Vagina (tissue), 2 donors: ENCODE measurements at regions not wholly inside any gene's neighbourhood (a gene's known extent, or its start where the extent isn't known, plus 50 kb on each side); places are given as distances from the start of the nearest gene placed in this dataset.

Experiments
- DNase-seq, 2 donors: peaks; one replicate each; pipeline ENCODE4 v3.0.0-alpha.2; 2017; ENCODE audit errors: extremely low spot score in 2 of 2
- H3K27ac ChIP-seq: fragments of 200-600 bp; sonication (generic); one replicate; pipeline ENCODE4 v1.5.1; 2019
- H3K27me3 ChIP-seq: fragments of 200-600 bp; sonication (generic); one replicate; pipeline ENCODE4 v1.5.1; 2019
- H3K36me3 ChIP-seq, 2 donors: fragments of 200-600 bp; sonication (generic); one replicate each; pipeline ENCODE4 v1.5.1; 2017 to 2019
- H3K4me1 ChIP-seq: fragments of 200-600 bp; sonication (generic); one replicate; pipeline ENCODE4 v1.5.1; 2019
- H3K4me3 ChIP-seq, 2 donors: fragments of 200-600 bp; sonication (generic); 1 replicate in 1 of 2; 2 replicates in 1 of 2; pipeline ENCODE4 v1.5.1; 2016 to 2019
- H3K9me3 ChIP-seq: fragments of 200-600 bp; sonication (generic); one replicate; pipeline ENCODE4 v1.5.1; 2019
- CTCF ChIP-seq, 3 experiments: fragments of 450-650 bp in 2 of 3; fragments of 200-600 bp in 1 of 3; sonication (generic) in 1 of 3; IDR thresholded peaks; one replicate each; pipeline ENCODE4 v1.5.1; 2017 to 2019; ENCODE audit warnings: antibody characterized with exemption in 3 of 3, mild to moderate bottlenecking in 2 of 3, moderate library complexity in 2 of 3
- POLR2A ChIP-seq, 2 donors: fragments of 450-650 bp; IDR thresholded peaks; one replicate each; pipeline ENCODE4 v1.6.1; 2017; ENCODE audit warnings: antibody characterized with exemption in 2 of 2, mild to moderate bottlenecking in 2 of 2, moderate library complexity in 2 of 2
- POLR2AphosphoS5 ChIP-seq, 2 donors: sonication (generic); formaldehyde crosslinking; IDR thresholded peaks; one replicate each; pipeline ENCODE4 v1.9.0; 2017; ENCODE audit warnings: antibody characterized with exemption in 2 of 2, mild to moderate bottlenecking in 2 of 2, low read depth in 1 of 2; ENCODE audit not compliant: insufficient read depth in 1 of 2
- intact Hi-C: fragments of 100-400 bp; cut with DNase I; formaldehyde crosslinking; loops from one replicate; pipeline ENCODE4 v1.15.1; 2023

- TF ChIP-seq CTCF (IDR thresholded peaks at IDR 0.05) (no peak), POLR2A (IDR thresholded peaks at IDR 0.05) (no peak), POLR2AphosphoS5 (IDR thresholded peaks at IDR 0.05; ENCODE audit: insufficient read depth in 1 of 2, low read depth in 1 of 2) (no peak)
- Histone ChIP-seq H3K27me3 (no peaks in the 10 kb centered on the region), H3K36me3 (no peaks in the 10 kb centered on the region), H3K9me3 (no peaks in the 10 kb centered on the region), H3K27ac (no peak overlapping the region), H3K4me3 (no peak overlapping the region), H3K4me1 (no peaks in the 10 kb centered on the region)
- no peak for DNase-seq
- intact Hi-C loops: no loop called here
Measured at GRCh38 chr20:11769825-11770224, 147.9 kb upstream of the BTBD3 start.

- intact Hi-C loops: no loop called here
- H3K4me3 ChIP-seq: no peak overlapping the region
- DNase-seq: no peak
- no peaks in the 10 kb centered on the region for H3K4me1 ChIP-seq
- no peak overlapping the region for H3K27ac ChIP-seq
- TF ChIP-seq CTCF (IDR thresholded peaks at IDR 0.05) (no peak), POLR2A (IDR thresholded peaks at IDR 0.05) (no peak), POLR2AphosphoS5 (IDR thresholded peaks at IDR 0.05; ENCODE audit: insufficient read depth in 1 of 2, low read depth in 1 of 2) (no peak)
- no peaks in the 10 kb centered on the region for H3K36me3 ChIP-seq
- H3K9me3 ChIP-seq: no peaks in the 10 kb centered on the region
- no peaks in the 10 kb centered on the region for H3K27me3 ChIP-seq
Measured at GRCh38 chr20:11772226-11772730, 145.4 kb upstream of the BTBD3 start.

- TF ChIP-seq POLR2AphosphoS5 (IDR thresholded peaks at IDR 0.05; ENCODE audit: insufficient read depth in 1 of 2, low read depth in 1 of 2) (no peak), CTCF (IDR thresholded peaks at IDR 0.05) (no peak), POLR2A (IDR thresholded peaks at IDR 0.05) (no peak)
- intact Hi-C loops: no loop called here
Measured at GRCh38 chr20:11776687-11777086, 141.0 kb upstream of the BTBD3 start.

DNA sequence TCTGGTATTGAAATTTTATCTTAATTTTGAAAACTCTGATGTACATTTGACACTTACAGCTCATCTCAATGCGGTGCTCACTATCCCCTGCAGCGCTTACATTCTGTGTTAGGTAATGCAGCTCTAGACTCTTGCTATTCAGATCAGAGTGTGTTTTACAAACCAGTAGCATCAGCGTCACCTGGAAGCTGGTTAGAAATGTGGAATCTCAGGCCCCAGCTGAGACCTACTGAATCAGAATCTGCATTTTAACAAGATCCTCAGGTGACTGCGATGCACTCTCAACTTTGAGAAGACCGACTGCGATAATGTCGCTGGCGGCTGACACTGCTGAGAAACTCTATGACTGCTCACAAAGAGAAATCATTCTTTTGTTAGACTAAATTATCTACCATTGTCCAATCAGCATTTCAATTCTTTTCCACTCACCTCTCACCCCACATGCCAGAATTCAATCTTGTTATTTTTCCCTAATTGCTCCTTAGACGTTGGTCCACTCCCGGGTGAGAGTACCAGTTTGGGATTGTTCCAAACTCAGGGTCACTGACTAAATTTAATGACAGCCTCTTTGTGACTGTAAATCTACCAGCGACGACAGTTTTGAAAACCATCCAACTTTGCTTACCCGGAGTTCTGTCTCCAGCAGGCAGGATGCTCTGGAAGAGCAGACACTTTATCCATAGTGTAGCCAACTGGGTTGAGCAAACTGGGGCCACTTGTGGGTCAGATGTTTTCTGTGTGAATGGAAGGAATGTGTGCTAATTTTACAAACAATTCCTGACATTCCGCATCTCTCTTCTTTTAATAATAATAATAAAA is 140.1 kb upstream of the BTBD3 start:
- intact Hi-C loops: no loop called here
- DNase-seq: no peak
- H3K4me3 ChIP-seq: no peak overlapping the region
- TF ChIP-seq POLR2A (IDR thresholded peaks at IDR 0.05): no peak
- no peak for TF ChIP-seq CTCF (IDR thresholded peaks at IDR 0.05)
- no peak for TF ChIP-seq POLR2AphosphoS5 (IDR thresholded peaks at IDR 0.05; ENCODE audit: insufficient read depth in 1 of 2, low read depth in 1 of 2)
- no peak overlapping the region for H3K27ac ChIP-seq
- no peaks in the 10 kb centered on the region for H3K27me3 ChIP-seq
- H3K4me1 ChIP-seq: no peaks in the 10 kb centered on the region
- H3K9me3 ChIP-seq: no peaks in the 10 kb centered on the region
- H3K36me3 ChIP-seq: no peaks in the 10 kb centered on the region

More at GRCh38 chr20:11776687-11777086, 141.0 kb upstream of the BTBD3 start:
- Histone ChIP-seq H3K9me3 (no peaks in the 10 kb centered on the region), H3K27me3 (no peaks in the 10 kb centered on the region), H3K4me1 (no peaks in the 10 kb centered on the region), H3K4me3 (no peak overlapping the region), H3K36me3 (no peaks in the 10 kb centered on the region), H3K27ac (no peak overlapping the region)
- DNase-seq: no peak

GRCh38 chr20:11778206-11778570 is 139.5 kb upstream of the BTBD3 start:
- H3K4me3 ChIP-seq: no peak overlapping the region
- no peaks in the 10 kb centered on the region for H3K4me1 ChIP-seq
- intact Hi-C loops: no loop called here
- no peaks in the 10 kb centered on the region for H3K9me3 ChIP-seq
- H3K27ac ChIP-seq: no peak overlapping the region
- TF ChIP-seq POLR2A (IDR thresholded peaks at IDR 0.05) (no peak), CTCF (IDR thresholded peaks at IDR 0.05) (no peak), POLR2AphosphoS5 (IDR thresholded peaks at IDR 0.05; ENCODE audit: insufficient read depth in 1 of 2, low read depth in 1 of 2) (no peak)
- H3K27me3 ChIP-seq: no peaks in the 10 kb centered on the region
- no peaks in the 10 kb centered on the region for H3K36me3 ChIP-seq
- DNase-seq: no peak
